Fibroblast of the aortic adventitia (primary cell): ENCODE measurements at regions not wholly inside any gene's neighbourhood (a gene's known extent, or its start where the extent isn't known, plus 50 kb on each side); places are given as distances from the start of the nearest gene placed in this dataset.

Experiments
- DNase-seq: peaks from one replicate; pipeline ENCODE4 v3.0.0-alpha.2; 2010; ENCODE audit warnings: low read depth
- H3K4me3 ChIP-seq: 2 replicates; pipeline ENCODE4 v1.5.1; 2011; ENCODE audit warnings: low read depth, mild to moderate bottlenecking, control low read depth, low read length, moderate library complexity
- TF ChIP-seq, protein P1 (sequence below): IDR thresholded peaks from 2 replicates; pipeline ENCODE4 v1.5.1; 2011; ENCODE audit warnings: mild to moderate bottlenecking, low read length, control low read depth, inconsistent platforms; ENCODE audit not compliant: insufficient read depth

DNA sequence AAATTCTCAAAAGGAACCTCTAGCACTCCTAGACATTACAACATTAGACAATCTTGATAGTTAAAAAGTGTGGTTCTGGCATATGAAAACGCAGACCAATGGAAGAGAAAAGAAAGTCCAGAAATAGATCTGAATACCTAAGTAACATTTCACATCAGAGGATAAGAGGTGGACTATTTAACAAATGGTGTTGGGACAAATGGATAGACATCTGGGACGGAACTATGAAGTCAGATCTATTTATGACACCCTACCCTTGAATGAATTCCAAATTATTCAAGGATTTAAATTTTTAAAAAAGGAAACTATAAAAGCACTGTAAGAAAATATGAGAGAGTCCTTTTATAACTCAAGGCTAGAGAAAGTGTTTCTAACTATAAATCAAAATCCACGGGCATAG is 111.3 kb downstream of the SCN11A start:
- no peak for DNase-seq
- TF ChIP-seq, protein P1, sequence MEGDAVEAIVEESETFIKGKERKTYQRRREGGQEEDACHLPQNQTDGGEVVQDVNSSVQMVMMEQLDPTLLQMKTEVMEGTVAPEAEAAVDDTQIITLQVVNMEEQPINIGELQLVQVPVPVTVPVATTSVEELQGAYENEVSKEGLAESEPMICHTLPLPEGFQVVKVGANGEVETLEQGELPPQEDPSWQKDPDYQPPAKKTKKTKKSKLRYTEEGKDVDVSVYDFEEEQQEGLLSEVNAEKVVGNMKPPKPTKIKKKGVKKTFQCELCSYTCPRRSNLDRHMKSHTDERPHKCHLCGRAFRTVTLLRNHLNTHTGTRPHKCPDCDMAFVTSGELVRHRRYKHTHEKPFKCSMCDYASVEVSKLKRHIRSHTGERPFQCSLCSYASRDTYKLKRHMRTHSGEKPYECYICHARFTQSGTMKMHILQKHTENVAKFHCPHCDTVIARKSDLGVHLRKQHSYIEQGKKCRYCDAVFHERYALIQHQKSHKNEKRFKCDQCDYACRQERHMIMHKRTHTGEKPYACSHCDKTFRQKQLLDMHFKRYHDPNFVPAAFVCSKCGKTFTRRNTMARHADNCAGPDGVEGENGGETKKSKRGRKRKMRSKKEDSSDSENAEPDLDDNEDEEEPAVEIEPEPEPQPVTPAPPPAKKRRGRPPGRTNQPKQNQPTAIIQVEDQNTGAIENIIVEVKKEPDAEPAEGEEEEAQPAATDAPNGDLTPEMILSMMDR, result no peak
- no peak overlapping the region for H3K4me3 ChIP-seq

DNA sequence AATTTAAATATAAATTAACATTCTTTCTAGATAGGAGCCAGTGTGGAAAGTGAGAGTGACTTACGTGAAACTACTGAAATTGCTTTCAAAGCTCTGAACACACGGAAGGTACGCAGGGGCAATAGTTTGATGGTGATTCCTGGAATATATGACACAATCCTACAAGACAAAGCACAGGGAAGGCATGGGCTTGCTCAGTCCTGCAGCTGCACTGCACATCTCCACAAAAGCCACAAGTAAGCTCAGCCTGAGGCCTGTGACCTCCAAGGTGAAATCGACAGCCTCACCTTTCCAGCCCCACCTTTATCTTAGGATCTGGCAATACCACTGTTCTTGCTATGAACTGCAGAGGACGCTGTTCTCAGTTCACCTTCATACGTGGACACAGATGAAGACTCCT is 109.3 kb upstream of the SCN10A start:
- TF ChIP-seq, protein P1, result no peak
- H3K4me3 ChIP-seq, result no peak overlapping the region
- no peak for DNase-seq

DNA sequence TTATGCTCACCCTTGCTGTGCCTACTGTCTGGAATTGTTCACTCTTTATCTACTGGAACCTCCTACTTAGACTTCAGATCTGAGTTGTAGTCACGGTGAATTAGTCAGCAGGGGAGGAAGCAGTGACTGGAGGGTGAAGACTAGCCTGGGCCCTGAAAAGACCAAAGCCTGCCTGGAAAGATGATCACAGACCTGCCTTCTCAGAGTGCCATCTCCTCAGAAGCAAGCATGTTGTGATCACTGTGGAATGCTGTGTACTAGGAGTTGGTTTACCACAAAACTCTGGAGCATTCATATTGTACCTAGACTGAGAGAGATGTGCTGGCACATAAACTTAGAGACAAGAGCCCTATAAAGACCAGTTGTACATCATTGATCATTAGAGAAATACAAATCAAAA is 100.7 kb upstream of the SCN10A start:
- H3K4me3 ChIP-seq, result no peak overlapping the region
- no peak for DNase-seq
- TF ChIP-seq, protein P1, result no peak

DNA sequence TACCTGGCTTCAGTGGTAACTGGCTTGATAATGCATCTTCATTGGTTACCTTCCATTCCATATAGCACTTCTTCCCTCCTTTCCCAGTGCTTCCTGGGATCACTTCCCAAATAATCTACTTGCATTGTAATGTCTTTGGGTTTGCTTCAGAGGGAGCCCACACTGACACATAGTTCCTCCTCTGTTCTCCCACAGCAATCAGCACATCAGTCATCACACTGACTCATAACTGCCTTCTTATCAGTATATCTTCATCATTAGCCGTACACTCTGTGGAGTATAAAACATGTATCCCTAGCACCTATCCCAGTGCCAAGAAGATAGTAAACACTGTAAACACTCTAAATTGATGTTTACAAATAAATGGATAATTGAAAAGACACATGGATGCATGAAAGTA is 91.4 kb upstream of the SCN10A start:
- TF ChIP-seq, protein P1, result no peak
- DNase-seq, result peak; percentile 1
- H3K4me3 ChIP-seq, result no peak overlapping the region

DNA sequence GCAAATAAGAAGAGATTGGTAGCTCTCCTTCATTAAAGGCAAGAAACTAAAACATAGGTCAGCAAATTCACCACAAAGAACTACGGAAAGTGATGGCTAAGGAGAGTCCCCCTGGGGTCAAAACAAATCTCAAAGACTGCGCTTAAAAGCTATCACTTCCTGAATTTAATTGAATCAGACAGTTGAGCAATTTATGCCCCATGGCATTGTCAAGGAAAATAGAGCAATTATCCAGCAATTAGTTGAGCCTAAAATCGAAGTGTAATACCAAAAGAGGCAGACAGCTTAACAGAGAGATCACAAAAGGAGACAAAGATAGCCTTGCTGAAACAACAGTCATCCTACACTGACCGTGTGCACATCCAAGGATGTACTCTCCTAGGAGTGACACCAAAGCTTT is 74.4 kb upstream of the SCN10A start:
- TF ChIP-seq, protein P1, result no peak
- H3K4me3 ChIP-seq, result no peak overlapping the region
- no peak for DNase-seq

DNA sequence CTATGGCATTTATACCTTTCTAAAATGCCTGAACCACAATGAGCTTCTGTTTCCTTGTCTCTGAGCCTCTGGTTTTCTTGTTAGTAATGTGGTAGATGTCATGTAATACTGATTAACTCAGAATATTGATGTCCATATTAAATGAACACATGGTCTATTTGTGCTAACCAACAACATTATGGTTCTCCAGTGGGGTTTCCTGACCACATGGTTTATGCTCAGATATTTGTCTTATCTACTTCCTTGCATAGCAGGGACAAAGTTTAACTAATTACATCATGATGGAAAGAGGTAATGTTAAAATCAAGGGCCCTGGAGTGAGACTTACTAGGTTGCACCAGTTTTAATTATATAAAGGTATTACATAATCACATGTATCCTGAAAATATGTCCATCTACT is 62.6 kb upstream of the SCN10A start:
- H3K4me3 ChIP-seq, result no peak overlapping the region
- TF ChIP-seq, protein P1, result no peak
- DNase-seq, result no peak
